ENCODE measurements at regions not wholly inside any gene's neighbourhood (a gene's known extent, or its start where the extent isn't known, plus 50 kb on each side); places are given as distances from the start of the nearest gene placed in this dataset.
"Not testable (repeated sequence)": the region's sequence is repeated elsewhere in the genome, so short reads cannot be mapped to it uniquely, and the experiment has no call there.

GRCh38 chr4:15206526-15206925 lies 204.2 kb downstream of the CPEB2 start:
- TF ChIP-seq, protein P1, sequence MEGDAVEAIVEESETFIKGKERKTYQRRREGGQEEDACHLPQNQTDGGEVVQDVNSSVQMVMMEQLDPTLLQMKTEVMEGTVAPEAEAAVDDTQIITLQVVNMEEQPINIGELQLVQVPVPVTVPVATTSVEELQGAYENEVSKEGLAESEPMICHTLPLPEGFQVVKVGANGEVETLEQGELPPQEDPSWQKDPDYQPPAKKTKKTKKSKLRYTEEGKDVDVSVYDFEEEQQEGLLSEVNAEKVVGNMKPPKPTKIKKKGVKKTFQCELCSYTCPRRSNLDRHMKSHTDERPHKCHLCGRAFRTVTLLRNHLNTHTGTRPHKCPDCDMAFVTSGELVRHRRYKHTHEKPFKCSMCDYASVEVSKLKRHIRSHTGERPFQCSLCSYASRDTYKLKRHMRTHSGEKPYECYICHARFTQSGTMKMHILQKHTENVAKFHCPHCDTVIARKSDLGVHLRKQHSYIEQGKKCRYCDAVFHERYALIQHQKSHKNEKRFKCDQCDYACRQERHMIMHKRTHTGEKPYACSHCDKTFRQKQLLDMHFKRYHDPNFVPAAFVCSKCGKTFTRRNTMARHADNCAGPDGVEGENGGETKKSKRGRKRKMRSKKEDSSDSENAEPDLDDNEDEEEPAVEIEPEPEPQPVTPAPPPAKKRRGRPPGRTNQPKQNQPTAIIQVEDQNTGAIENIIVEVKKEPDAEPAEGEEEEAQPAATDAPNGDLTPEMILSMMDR (IDR thresholded peaks at IDR 0.05 in 2 of 3, conservative IDR thresholded peaks at IDR 0.05 in 1 of 3; ENCODE audit: control insufficient read depth in 2 of 3, extremely low read depth in 1 of 3, insufficient read depth in 1 of 3, low read depth in 3 of 3, low read length in 3 of 3) = not testable (repeated sequence)
- not testable (repeated sequence) for TF ChIP-seq EZH2 (IDR thresholded peaks at IDR 0.05; ENCODE audit: borderline replicate concordance, control insufficient read depth, low read depth, low read length); EP300 (IDR thresholded peaks at IDR 0.05; ENCODE audit: borderline replicate concordance in 1 of 2, control insufficient read depth in 1 of 2, low read depth in 2 of 2, low read length in 2 of 2); ZNF207 (IDR thresholded peaks at IDR 0.05; ENCODE audit: borderline replicate concordance); JUND (IDR thresholded peaks at IDR 0.05; ENCODE audit: low read depth, low read length); ZNF24 (IDR thresholded peaks at IDR 0.05); RELB (IDR thresholded peaks at IDR 0.05; ENCODE audit: low read depth)
